ENCODE measurements at regions not wholly inside any gene's neighbourhood (a gene's known extent, or its start where the extent isn't known, plus 50 kb on each side); places are given as distances from the start of the nearest gene placed in this dataset.

GRCh38 chr6:1538810-1539478 is 70.8 kb upstream of the FOXC1 start:
- no peaks in the 10 kb centered on the region for H3K9me3 ChIP-seq (ENCODE audit: control insufficient read depth, low read length)
- peak overlapping the region; percentile 50 for H3K9ac ChIP-seq (ENCODE audit: low read length)
- H3K4me2 ChIP-seq (ENCODE audit: low read length, poor library complexity, severe bottlenecking), result no peak overlapping the region
- H4K91ac ChIP-seq (ENCODE audit: low read length), result no peak overlapping the region
- no peak overlapping the region for H2BK5ac ChIP-seq (ENCODE audit: low read depth, low read length, poor library complexity, severe bottlenecking)
- H2BK12ac ChIP-seq (ENCODE audit: low read length in 2 of 2), result no peak overlapping the region
- no peak overlapping the region for H2AFZ ChIP-seq (ENCODE audit: low read depth, low read length)
- H3K4me3 ChIP-seq (ENCODE audit: insufficient read depth in 1 of 2, low read depth in 1 of 2, low read length in 2 of 2), result peak overlapping the region in 1 of 2 experiments; percentile 19
- no peak overlapping the region for H3K23ac ChIP-seq (ENCODE audit: low read length in 2 of 2)
- no peak for DNase-seq
- no peak overlapping the region for H3K14ac ChIP-seq (ENCODE audit: low read length in 2 of 2)
- H3K27me3 ChIP-seq (ENCODE audit: control insufficient read depth in 1 of 2, insufficient read depth in 1 of 2, low read length in 2 of 2), result peaks cover 0 to 4% of the 10 kb centered on the region in 2 experiments
- no peak overlapping the region for H2AK5ac ChIP-seq (ENCODE audit: low read length, severe bottlenecking)
- H2BK15ac ChIP-seq (ENCODE audit: low read depth, poor library complexity, severe bottlenecking), result no peak overlapping the region
- no peak overlapping the region for H3K27ac ChIP-seq (ENCODE audit: low read length, poor library complexity, severe bottlenecking)
- no peak overlapping the region for H3K18ac ChIP-seq (ENCODE audit: low read depth in 1 of 2, low read length in 2 of 2)
- no peak overlapping the region for H4K8ac ChIP-seq (ENCODE audit: low read length)
- H3K79me1 ChIP-seq (replicated peaks; ENCODE audit: low read length, poor library complexity, severe bottlenecking), result no peaks in the 10 kb centered on the region
- peaks cover 2% of the 10 kb centered on the region for H3K4me1 ChIP-seq (ENCODE audit: control insufficient read depth, insufficient read depth, low read depth, low read length)
- 86% methylated on average over 15 of the region's 16 CpGs for WGBS
- H2BK120ac ChIP-seq (ENCODE audit: low read depth, low read length), result no peak overlapping the region
- H3K4ac ChIP-seq (ENCODE audit: low read depth in 1 of 2, low read length in 2 of 2), result no peak overlapping the region
- peaks cover 0 to 13% of the 10 kb centered on the region in 2 experiments for H3K36me3 ChIP-seq (ENCODE audit: control insufficient read depth in 1 of 2, insufficient read depth in 2 of 2, low read depth in 1 of 2, low read length in 2 of 2)

DNA sequence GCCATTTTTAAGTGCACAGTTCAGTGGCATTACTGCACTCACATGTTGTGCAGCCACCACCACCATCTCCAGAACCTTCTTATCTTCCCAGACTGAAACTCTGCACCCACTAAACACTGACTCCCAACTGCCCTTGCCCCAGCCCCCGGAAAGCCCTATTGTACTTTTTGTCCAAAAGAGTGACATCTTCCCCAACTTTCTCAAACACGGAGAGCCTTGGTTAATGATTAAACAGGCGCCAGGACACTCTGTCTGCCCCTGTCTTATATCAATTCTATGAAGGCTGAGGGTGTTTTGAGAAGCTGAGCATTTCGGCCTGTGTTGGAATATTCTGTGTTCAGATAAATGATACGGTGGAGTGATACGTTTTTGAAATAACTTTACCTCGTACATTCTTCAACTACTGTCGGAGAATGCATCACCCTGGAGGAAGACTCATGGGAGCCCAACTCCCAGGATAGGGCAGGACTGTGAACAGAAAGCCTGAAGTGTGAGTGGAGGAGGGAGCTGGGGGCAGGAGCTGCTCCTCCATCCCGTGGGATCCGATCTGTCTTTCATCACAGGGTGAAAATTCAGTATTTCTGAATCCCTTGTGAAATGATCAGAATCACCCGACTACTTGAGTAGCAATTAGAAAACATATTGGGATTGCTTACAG is 68.7 kb upstream of the FOXC1 start:
- WGBS, result 92% methylated on average over 11 of the region's 11 CpGs
- peaks cover 0 to 32% of the 10 kb centered on the region in 2 experiments for H3K36me3 ChIP-seq (ENCODE audit: control insufficient read depth in 1 of 2, insufficient read depth in 2 of 2, low read depth in 1 of 2, low read length in 2 of 2)

DNA sequence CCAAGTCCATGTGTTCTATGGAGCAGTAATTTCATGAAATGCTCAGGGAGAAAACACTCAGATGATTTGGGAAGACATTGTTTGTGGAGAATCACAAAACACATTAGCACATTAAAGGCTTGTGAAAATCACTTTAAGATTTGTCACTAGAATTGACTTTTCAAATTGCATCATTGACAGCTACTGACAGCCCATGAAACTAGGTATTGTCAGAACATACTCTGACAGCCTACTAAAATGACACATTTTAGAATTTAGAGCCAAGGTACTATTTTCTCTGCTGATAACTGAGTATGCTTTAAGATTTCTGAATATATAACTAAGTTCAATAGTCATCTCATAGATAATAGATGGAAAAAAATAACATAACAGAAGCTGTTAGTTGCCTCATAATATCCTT is 67.4 kb upstream of the FOXC1 start:
- Histone ChIP-seq H3K18ac (ENCODE audit: low read depth in 1 of 2, low read length in 2 of 2) (no peak overlapping the region), H3K4me3 (ENCODE audit: insufficient read depth in 1 of 2, low read depth in 1 of 2, low read length in 2 of 2) (no peak overlapping the region)

More for the DNA sequence above, 68.7 kb upstream of the FOXC1 start:
- Histone ChIP-seq H3K27me3 (ENCODE audit: control insufficient read depth in 1 of 2, insufficient read depth in 1 of 2, low read length in 2 of 2) (peaks cover 0 to 4% of the 10 kb centered on the region in 2 experiments), H3K23ac (ENCODE audit: low read length in 2 of 2) (no peak overlapping the region), H4K8ac (ENCODE audit: low read length) (no peak overlapping the region), H3K27ac (ENCODE audit: low read length, poor library complexity, severe bottlenecking) (no peak overlapping the region), H3K9ac (ENCODE audit: low read length) (no peak overlapping the region), H3K4ac (ENCODE audit: low read depth in 1 of 2, low read length in 2 of 2) (no peak overlapping the region), H3K4me3 (ENCODE audit: insufficient read depth in 1 of 2, low read depth in 1 of 2, low read length in 2 of 2) (no peak overlapping the region), H3K14ac (ENCODE audit: low read length in 2 of 2) (no peak overlapping the region), H2BK5ac (ENCODE audit: low read depth, low read length, poor library complexity, severe bottlenecking) (no peak overlapping the region), H2BK15ac (ENCODE audit: low read depth, poor library complexity, severe bottlenecking) (no peak overlapping the region), H3K4me1 (ENCODE audit: control insufficient read depth, insufficient read depth, low read depth, low read length) (no peaks in the 10 kb centered on the region), H2AFZ (ENCODE audit: low read depth, low read length) (no peak overlapping the region), H3K4me2 (ENCODE audit: low read length, poor library complexity, severe bottlenecking) (no peak overlapping the region), H3K18ac (ENCODE audit: low read depth in 1 of 2, low read length in 2 of 2) (no peak overlapping the region), H2BK12ac (ENCODE audit: low read length in 2 of 2) (no peak overlapping the region), H3K9me3 (ENCODE audit: control insufficient read depth, low read length) (no peaks in the 10 kb centered on the region), H2BK120ac (ENCODE audit: low read depth, low read length) (no peak overlapping the region), H3K79me1 (replicated peaks; ENCODE audit: low read length, poor library complexity, severe bottlenecking) (no peaks in the 10 kb centered on the region), H2AK5ac (ENCODE audit: low read length, severe bottlenecking) (no peak overlapping the region), H4K91ac (ENCODE audit: low read length) (no peak overlapping the region)
- no peak for DNase-seq

DNA sequence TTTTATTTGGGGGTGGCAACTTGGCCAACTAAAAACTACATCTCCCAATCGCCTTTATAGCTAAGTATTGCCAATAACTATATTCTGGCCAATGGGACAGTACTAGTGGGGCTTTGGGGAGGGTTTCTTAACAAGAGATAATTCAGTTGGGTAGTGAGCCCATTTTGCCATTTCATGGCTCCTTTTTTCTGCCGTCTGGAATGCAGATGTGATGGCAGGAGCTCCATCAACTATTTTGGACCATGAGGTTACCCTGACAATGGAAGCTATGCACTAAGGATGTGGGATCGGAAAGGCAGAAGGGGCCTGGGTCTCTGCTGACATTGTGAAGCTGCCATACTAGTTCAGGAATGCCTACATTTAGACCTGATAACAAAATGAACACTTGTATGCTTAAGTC is 67.0 kb upstream of the FOXC1 start:
- no peaks in the 10 kb centered on the region for H3K9me3 ChIP-seq (ENCODE audit: control insufficient read depth, low read length)
- H3K4ac ChIP-seq (ENCODE audit: low read depth in 1 of 2, low read length in 2 of 2), result no peak overlapping the region
- H3K4me3 ChIP-seq (ENCODE audit: insufficient read depth in 1 of 2, low read depth in 1 of 2, low read length in 2 of 2), result no peak overlapping the region
- no peaks in the 10 kb centered on the region for H3K4me1 ChIP-seq (ENCODE audit: control insufficient read depth, insufficient read depth, low read depth, low read length)
- no peak overlapping the region for H3K14ac ChIP-seq (ENCODE audit: low read length in 2 of 2)
- no peak overlapping the region for H2BK120ac ChIP-seq (ENCODE audit: low read depth, low read length)
- no peaks in the 10 kb centered on the region for H3K79me1 ChIP-seq (replicated peaks; ENCODE audit: low read length, poor library complexity, severe bottlenecking)
- peaks cover 0 to 4% of the 10 kb centered on the region in 2 experiments for H3K27me3 ChIP-seq (ENCODE audit: control insufficient read depth in 1 of 2, insufficient read depth in 1 of 2, low read length in 2 of 2)
- no peak overlapping the region for H2BK15ac ChIP-seq (ENCODE audit: low read depth, poor library complexity, severe bottlenecking)
- no peak overlapping the region for H3K18ac ChIP-seq (ENCODE audit: low read depth in 1 of 2, low read length in 2 of 2)
- H4K8ac ChIP-seq (ENCODE audit: low read length), result no peak overlapping the region
- H4K91ac ChIP-seq (ENCODE audit: low read length), result no peak overlapping the region
- no peak overlapping the region for H3K27ac ChIP-seq (ENCODE audit: low read length, poor library complexity, severe bottlenecking)
- H2AK5ac ChIP-seq (ENCODE audit: low read length, severe bottlenecking), result no peak overlapping the region
- DNase-seq, result no peak
- no peak overlapping the region for H3K23ac ChIP-seq (ENCODE audit: low read length in 2 of 2)
- peaks cover 0 to 45% of the 10 kb centered on the region in 2 experiments for H3K36me3 ChIP-seq (ENCODE audit: control insufficient read depth in 1 of 2, insufficient read depth in 2 of 2, low read depth in 1 of 2, low read length in 2 of 2)
- no peak overlapping the region for H3K9ac ChIP-seq (ENCODE audit: low read length)
- no peak overlapping the region for H2BK12ac ChIP-seq (ENCODE audit: low read length in 2 of 2)
- WGBS, result 74% methylated on average over 2 of the region's 3 CpGs
- no peak overlapping the region for H2AFZ ChIP-seq (ENCODE audit: low read depth, low read length)
- H2BK5ac ChIP-seq (ENCODE audit: low read depth, low read length, poor library complexity, severe bottlenecking), result no peak overlapping the region
- no peak overlapping the region for H3K4me2 ChIP-seq (ENCODE audit: low read length, poor library complexity, severe bottlenecking)

More for the DNA sequence above, 67.4 kb upstream of the FOXC1 start:
- no peak overlapping the region for H4K8ac ChIP-seq (ENCODE audit: low read length)
- no peak overlapping the region for H2BK12ac ChIP-seq (ENCODE audit: low read length in 2 of 2)
- H3K79me1 ChIP-seq (replicated peaks; ENCODE audit: low read length, poor library complexity, severe bottlenecking), result no peaks in the 10 kb centered on the region
- H3K36me3 ChIP-seq (ENCODE audit: control insufficient read depth in 1 of 2, insufficient read depth in 2 of 2, low read depth in 1 of 2, low read length in 2 of 2), result peaks cover 0 to 40% of the 10 kb centered on the region in 2 experiments
- H2AK5ac ChIP-seq (ENCODE audit: low read length, severe bottlenecking), result no peak overlapping the region
- H2AFZ ChIP-seq (ENCODE audit: low read depth, low read length), result no peak overlapping the region
- no peak overlapping the region for H3K4ac ChIP-seq (ENCODE audit: low read depth in 1 of 2, low read length in 2 of 2)
- no peak overlapping the region for H3K23ac ChIP-seq (ENCODE audit: low read length in 2 of 2)
- peaks cover 0 to 4% of the 10 kb centered on the region in 2 experiments for H3K27me3 ChIP-seq (ENCODE audit: control insufficient read depth in 1 of 2, insufficient read depth in 1 of 2, low read length in 2 of 2)
- no peak overlapping the region for H2BK15ac ChIP-seq (ENCODE audit: low read depth, poor library complexity, severe bottlenecking)
- no peak for DNase-seq
- H3K9me3 ChIP-seq (ENCODE audit: control insufficient read depth, low read length), result no peaks in the 10 kb centered on the region
- H3K27ac ChIP-seq (ENCODE audit: low read length, poor library complexity, severe bottlenecking), result no peak overlapping the region
- H4K91ac ChIP-seq (ENCODE audit: low read length), result no peak overlapping the region
- H3K9ac ChIP-seq (ENCODE audit: low read length), result no peak overlapping the region
- H3K4me2 ChIP-seq (ENCODE audit: low read length, poor library complexity, severe bottlenecking), result no peak overlapping the region
- no peak overlapping the region for H3K14ac ChIP-seq (ENCODE audit: low read length in 2 of 2)
- no peak overlapping the region for H2BK120ac ChIP-seq (ENCODE audit: low read depth, low read length)
- H3K4me1 ChIP-seq (ENCODE audit: control insufficient read depth, insufficient read depth, low read depth, low read length), result no peaks in the 10 kb centered on the region
- H2BK5ac ChIP-seq (ENCODE audit: low read depth, low read length, poor library complexity, severe bottlenecking), result no peak overlapping the region

Measured in mesenchymal stem cell (in vitro differentiated cells and primary cell).